DMS53 treated with DMSO at 0.1 percent for 48 hours (cell line): ENCODE measurements at regions not wholly inside any gene's neighbourhood (a gene's known extent, or its start where the extent isn't known, plus 50 kb on each side); places are given as distances from the start of the nearest gene placed in this dataset.
"Not testable (repeated sequence)": the region's sequence is repeated elsewhere in the genome, so short reads cannot be mapped to it uniquely, and the experiment has no call there.

ENCODE experiments used
- DNase-seq: peaks from one replicate; lab custom pipeline; 2025; ENCODE audit not compliant: unreplicated experiment; lab: John Stamatoyannopoulos, UW

DNA sequence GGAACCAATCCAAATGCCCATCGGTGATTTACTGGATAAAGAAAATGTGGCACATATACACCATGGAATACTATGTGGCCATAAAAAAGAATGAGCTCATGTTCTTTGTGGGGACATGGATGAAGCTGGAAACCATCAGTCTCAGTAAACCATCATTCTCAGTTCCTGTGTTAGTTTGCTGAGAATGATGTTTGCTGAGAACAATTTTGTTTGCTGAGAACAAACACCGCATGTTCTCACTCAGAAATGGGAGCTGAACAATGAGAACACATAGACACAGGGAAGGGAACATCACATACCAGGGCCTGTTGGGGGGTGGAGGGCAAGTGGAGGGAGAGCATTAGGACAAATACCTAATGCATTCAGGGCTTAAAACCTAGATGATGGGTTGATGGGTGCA is 185.5 kb downstream of the ANXA1 start:
- DNase-seq = peak; percentile 17

DNA sequence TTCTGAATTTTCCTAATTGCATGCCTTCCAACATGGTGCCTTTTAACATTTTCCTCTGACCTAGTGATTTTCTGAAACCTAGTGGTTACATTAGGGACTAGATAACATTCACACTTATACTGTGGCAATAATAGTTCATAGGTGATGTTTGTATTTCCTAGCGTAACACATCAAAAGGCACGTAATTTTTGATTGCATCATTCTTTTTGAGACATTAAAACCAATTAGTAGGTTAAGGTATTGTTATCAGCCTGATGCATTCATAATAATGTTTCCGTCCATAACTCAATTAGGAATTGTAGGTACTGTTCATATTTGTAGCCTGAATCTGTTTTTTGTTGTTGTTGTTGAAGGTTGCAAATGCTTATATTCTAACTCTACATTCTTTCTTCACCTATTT is 192.4 kb downstream of the ANXA1 start:
- DNase-seq = no peak

DNA sequence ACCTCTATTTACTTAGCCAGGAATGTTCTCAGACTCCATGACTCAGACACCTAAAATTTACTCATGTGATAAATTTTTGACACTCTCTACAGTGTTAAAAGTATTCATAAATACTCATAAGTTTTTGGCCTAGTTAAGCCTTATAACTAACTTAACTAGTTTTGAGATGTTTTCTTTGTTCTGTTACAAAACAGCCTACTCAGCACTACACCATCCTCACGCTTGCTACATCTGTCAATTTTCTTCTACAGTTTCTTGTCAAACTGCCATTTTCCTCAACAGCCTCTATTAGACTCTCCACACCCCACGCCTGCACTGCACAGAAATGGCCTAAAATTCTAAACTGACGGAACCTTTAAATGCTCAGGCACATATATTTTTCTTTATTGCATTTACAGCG is 195.5 kb downstream of the ANXA1 start:
- DNase-seq = no peak

DNA sequence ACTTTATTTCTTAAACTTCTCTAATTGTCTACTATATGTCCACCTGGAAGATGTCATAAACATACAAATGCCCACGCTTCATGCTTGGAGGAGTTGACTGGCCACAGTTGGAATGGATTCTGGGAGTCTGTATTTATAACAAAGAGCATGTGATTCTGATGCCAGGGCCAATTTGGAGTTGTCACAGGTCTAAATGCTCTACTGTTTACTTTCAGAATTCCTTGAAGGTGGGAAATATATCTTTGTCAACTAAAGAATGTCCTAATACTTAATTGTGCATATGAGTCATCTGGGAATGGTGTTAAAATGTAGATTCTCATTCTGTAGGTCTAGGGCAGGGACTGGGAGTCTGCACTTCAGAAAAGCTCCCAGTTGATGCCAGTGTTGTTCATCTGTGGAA is 196.1 kb downstream of the ANXA1 start:
- no peak for DNase-seq

DNA sequence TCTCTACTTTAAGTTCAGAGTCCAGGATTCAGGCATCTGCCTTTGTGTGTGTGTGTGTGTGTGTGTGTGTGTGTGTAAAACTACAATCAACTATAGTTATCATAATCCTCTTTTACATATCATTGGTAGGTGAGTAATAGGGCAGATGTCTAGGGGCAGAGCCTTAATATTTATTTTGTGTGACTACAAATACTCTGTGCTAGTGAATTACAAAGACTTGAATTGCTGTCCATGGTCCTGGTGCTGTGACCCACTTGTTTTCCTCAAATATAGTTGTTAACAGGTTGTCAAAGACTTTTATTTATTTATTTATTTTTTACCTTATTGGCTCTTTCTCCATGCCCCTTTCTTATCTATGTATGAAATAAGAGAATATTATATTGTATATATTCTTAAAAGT is 196.8 kb downstream of the ANXA1 start:
- no peak for DNase-seq

DNA sequence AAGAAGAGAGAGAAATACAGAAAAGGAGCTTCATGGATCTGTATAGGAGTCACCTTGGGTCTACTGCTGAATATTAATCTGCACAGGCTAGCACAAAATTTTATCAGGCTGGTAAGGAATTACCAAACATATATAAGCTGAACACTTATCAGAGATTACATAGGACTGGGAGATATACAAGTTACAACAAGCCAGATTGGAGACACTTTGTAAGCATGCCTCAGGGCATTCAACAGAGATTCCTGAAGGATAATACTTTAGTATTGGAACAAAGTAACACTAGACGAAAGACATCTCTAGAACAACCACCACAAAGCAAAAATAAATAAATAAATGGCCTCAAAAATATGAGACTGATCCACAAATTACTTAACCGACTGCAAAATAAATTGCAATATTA is 197.8 kb downstream of the ANXA1 start:
- DNase-seq = no peak

DNA sequence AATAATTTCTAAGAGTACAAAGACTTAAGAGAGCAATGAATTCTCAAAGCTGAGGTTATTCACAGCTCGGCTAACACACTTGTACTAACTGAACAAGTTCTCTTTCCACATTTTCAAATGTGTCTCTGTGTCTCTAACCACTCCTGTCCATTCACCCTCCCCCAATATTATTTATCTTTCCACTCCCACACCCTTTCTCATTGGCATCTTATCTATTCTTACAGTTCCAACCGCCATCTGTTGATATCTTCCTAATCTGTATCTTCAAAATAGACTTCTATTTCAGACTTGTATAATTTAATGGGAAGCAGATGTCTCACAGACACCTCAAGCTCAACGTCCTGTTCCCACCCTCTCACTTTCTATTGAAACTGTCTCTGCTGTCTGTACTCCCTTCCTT is 205.9 kb downstream of the ANXA1 start:
- no peak for DNase-seq

DNA sequence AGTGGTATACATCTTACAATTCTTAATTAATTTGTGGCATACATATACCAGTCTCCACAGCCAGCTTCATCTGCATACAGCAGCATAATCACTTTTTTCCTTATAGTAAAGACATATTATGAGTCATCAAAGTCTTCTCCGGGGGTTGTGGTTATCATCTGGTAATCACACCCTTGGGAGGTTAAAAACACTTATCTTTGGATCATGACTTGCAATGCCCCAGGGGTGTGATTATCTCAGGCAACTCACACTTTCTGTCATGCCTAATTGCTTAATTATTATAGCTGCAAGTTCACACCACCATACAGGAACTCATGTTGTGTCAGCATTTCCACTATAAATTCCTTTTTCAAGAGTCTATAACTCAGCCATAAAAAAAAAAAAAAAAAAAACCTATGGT is 218.4 kb downstream of the ANXA1 start:
- no peak for DNase-seq

DNA sequence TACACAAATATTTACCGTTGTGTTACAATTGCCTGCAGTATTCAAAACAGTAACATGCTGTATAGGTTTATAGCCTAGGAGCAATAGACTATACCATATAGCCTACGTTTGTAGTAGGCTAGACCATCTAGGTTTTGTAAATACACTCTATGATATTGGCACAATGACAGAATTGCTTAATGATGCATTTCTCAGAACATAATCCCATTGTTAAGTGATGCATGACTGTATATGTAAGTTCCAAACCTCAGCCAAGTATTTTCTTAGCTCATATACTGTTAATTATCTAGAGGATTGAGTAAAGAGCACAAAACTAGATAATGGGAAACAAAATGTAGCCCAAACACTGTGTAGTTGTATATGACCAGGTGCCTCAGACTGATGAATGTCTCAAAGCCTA is 220.1 kb downstream of the ANXA1 start:
- no peak for DNase-seq

DNA sequence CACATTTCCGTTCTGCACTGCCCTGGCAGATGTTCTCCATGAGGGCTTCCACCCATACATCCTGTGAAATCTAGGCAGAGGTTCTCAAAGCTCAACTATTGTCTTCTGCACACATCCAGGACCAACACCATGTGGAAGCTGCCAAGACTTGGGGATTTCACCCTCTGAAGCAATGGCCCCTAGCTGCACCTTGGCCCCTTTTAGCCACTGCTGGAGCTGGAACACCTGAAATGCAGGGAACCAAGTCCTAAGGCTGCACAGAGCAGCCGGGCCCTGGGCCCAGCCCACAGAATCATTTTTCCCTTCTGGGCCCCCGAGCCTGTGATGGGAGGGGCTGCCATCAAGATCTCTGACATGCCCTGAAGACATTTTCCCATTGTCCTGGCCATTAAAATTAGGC is 228.7 kb downstream of the ANXA1 start:
- no peak for DNase-seq

DNA sequence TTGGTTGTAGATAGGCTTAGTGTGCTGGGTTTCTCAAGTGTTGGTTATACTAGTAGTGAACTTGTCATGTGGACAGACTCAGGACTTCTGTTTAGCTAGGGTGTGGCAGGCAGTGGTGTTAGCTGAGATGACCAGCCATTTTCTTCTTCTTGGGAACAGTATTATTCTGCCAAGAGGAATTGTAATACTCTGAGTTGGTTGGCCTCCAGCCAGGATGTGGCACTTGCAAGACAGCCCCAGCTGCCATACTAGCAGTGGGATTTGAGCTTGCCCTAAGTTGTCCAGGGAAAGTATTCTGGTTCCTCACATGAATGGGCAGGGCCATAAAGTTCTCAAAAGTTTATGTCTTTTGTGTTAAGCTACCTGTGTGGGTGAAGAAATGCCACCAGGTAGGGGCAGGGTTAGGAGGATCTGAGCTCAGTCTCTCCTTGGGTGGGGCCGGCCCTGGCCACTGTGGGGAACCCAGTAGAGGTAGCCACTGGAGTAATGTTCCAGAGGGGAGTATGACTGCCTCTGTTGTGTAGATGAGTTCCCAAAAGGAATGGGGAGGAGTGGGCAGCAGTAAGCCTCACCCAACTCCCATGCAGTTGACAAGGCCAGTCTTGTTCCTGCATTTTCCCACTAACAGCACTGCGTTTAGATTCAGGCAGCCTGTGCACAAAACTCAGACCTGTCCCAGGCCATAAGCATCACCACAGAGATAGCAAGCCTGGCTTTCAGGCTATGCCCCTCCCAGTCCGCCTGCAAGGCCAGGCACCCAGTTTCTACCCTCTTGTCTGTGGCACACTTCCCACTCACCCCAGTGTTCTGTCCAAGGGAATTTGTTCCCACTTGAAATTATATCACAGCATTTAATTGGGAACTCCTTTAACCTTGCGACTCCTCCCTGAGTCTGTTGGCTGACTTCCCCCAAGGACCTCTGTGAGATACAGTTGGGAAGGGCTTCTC is 250.7 kb downstream of the ANXA1 start:
- DNase-seq = no peak

DNA sequence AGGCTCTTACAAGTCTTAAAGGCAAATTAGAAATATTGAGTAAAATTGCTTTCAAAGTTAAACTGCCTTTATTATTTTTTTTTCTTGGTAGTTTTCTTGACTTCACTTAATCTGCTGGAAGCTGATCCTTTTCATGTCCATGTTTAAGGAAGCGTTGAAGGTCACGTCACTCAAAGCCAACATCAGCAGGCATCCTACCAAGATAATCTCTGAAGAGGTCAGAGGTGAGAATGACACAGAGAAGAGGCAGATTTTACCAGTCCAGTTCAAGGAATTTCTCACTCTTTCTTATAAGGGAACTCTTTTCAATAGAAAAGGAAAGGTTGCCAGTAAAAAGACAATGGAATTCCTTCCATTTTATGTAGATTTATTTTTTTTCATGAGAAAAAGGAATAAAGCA is 259.8 kb downstream of the ANXA1 start:
- no peak for DNase-seq

DNA sequence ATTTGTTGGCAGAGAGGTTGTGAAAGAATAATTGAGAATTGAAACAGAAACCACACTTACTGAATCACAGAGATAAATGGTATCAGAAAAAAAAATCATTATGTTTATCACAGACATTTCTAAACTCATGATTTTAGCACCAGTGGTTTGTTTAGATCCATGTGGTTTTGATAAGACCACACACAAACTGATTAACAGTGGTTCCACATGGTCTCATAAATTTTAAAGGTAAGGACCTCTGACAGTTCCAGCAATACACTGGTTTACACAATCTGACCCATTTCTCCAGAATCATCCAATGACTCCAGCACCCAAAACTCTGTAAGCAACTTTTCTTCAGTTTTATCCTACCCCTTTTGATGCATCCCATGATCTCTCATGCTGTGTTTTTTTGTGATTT is 261.2 kb downstream of the ANXA1 start:
- DNase-seq = no peak

DNA sequence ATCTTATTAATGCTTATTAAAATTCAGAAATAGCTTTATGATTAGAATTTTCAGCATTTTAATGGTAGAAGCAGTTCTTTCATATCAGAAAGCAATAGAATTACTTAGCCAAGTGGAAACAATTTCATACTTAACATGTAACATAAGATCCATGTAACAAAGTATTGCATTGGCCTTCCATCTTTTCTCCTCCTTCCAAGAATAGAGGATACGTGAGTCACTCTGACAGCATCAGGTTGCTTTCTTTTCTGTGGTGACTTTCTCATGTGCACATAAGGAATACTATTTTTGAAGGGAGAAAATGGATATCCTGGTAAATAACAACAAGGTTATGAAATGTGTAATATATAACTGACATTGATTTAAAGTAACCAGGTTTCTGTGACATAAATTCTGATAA is 272.2 kb downstream of the ANXA1 start:
- no peak for DNase-seq

DNA sequence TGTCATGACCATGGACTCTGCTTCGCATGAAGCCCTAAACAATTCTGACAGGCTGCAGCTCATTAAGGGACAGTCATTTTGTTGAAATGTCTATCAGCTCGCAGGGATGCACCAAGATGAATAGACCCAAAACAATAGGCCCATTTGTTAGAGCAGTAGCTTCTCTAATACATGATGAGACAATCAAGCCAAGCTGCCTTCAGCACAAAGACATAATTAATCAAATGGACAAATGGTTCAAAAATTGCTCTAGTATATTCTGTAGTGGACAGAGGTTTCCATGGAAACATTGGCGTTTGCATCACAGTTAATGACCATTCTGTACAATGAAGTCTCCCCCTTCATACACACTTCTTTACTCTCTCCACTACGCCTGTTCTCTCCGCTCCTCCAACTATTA is 274.6 kb downstream of the ANXA1 start:
- no peak for DNase-seq

DNA sequence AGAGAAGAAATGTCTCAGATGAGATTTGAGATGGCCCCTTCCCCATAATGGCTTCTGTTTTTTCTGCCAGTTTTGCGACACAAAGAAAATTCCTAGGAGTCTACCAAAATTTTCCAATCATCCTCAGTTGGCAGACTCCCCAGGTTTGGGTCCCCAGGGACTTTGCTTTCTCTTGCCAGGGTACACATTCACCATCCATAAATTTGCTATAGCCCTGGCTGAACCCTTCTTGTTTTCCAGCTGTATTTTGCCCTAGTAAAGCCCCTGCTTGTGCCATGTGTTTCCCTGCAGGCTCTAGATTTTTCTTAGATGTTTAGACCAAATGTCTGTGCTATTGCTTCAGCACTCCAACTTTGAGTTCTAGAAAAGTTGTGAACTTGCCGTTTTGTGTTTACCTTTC is 283.2 kb downstream of the ANXA1 start:
- DNase-seq = no peak

DNA sequence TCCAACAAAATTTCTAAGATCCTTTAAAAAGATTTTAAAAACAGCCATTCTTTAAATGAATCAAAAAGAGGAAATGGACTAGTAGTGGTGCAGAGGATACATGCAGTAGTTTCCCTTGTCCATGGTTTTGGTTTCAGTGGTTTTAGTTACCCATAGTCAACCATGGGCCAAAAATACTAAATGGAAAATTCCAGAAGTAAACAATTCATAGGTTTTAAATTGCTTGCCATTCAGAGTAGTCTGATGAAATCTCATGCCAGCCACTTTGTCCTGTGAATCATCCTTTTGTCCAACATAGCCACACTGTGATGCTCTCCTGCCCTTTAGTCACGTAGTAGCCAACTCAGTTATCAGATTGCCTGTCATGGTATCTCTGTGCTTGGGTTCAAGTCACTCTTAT is 286.1 kb downstream of the ANXA1 start:
- DNase-seq = no peak

DNA sequence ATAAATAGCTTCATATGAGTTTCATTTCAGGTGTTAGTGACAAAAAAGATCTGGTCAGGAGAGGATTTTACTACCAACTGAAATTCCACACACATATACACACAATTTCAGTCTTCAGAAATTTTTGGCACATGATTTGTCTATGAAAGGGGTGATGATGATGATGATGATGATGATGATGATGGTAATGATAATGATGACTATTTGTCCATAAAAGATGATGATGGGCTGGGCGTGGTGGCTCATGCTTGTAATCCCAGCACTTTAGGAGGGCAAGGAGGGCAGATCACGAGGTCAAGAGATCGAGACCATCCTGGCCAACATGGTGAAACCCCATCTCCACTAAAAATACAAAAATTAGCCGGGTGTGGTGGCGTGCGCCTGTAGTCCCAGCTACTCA is 288.2 kb downstream of the ANXA1 start:
- DNase-seq = not testable (repeated sequence)

DNA sequence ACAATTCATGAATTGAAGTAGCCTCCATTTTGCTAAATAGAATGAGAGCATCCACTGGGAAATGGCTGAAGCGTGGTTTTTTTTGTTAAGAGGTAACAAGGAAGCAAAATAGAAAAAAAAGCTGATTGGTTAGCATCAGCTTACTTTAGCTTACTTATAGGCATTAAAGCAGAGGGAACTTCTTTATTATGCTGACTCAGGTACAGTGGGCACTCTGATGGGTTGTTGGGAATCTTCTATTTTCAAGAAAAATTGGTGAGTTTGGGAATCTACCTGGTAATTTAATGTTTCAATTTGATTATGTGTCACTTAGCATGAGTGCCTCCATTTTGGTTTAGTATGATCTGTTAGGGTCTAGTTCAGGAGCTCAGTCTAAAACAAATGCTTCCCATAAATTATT is 289.6 kb downstream of the ANXA1 start:
- no peak for DNase-seq

DNA sequence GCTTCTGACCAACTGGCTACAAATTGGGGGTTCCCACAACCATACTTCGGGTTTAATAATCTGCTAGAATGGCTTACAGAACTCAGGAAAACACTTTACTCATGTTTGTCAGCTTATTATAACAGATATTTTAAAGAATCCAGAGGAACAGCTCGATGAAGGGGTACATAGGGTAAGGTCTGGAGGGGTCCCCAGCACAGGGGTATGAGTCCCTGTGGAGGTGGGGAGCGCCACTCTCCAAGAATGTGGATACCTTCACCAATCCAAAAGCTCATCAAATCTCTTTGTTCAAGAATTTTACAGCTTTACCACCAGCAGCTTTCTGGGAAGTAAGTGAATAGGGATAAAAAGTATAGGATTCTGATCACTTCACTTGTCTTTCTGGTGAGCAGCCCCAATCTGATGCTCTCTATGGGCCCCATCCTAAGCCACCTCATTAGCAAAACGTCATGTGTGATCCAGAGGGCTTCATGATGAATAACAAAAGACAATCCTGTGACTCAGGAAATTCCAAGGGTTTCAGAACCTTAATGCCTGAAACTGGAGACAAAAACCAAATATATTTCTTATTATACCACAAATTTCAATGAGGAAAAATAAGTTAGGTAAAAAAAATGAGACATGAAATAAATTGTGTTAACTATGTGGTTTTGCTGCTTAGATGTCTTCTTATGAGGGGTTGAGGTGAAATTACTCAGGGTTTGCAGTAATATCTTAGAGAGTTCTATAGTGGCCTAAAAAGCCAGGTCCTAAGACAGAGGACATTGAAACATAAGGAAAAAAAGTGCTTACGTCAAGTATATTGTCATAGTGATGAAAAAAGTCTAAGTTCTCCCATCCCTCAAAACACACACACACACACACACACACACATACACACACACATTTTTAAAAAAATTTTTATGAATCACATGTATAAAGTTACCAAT is 290.5 kb downstream of the ANXA1 start:
- no peak for DNase-seq

DNA sequence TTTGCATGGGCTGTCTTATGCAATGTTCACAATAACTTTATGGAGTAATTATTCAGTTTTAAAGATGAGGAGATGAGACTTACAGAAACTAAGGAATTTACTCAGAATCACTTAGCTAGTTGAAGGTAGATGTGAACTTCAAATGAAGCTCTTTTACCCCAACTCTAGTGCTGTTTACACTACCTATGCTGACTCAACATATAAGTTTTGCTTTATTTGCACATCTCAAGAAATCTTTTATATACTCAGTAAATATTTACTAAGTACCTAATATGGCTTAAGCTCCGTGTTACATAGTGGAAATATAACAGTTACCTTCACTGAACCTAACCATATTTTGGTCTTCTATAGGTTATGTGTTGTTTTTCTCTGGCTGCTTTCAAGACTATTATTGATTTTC is 293.2 kb downstream of the ANXA1 start:
- no peak for DNase-seq

DNA sequence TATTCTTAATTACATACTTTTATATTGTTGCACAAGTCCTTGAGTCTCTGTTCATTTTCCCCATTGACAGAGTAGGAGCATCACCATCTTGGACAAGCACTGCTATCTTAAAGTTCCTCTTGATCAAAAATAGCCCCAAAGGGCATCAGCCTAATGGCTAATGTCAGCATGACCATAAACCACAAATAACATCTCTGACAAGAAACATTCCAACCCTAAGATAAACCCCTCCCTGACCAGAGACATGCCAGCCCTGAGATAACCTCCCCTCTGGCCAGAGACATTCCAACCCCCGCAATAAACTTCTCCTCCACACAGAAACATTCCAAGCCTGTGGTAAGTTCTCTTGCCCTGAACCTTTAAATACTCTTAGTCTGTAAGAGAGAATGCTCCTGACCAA is 293.7 kb downstream of the ANXA1 start:
- DNase-seq = not testable (repeated sequence)
